HG02870 (cell line): ENCODE measurements at regions not wholly inside any gene's neighbourhood (a gene's known extent, or its start where the extent isn't known, plus 50 kb on each side); places are given as distances from the start of the nearest gene placed in this dataset.
"Not testable (repeated sequence)": the region's sequence is repeated elsewhere in the genome, so short reads cannot be mapped to it uniquely, and the experiment has no call there.

Source experiments
- ATAC-seq: cut with Tn5 transposase; IDR thresholded peaks from one replicate; pipeline ENCODE4 v1.9.1; 2021; ENCODE audit warnings: mild to moderate bottlenecking, moderate library complexity; ENCODE audit not compliant: unreplicated experiment

- no peak for ATAC-seq
Measured at GRCh38 chr1:187788718-187789117, 960.0 kb downstream of the PLA2G4A start.

GRCh38 chr1:187790724-187791123, 962.0 kb downstream of the PLA2G4A start:
- ATAC-seq: no peak

GRCh38 chr1:187794561-187794960, 965.8 kb downstream of the PLA2G4A start:
- ATAC-seq: no peak

GRCh38 chr1:187809549-187809948, 980.8 kb downstream of the PLA2G4A start:
- ATAC-seq: no peak

GRCh38 chr1:187816646-187817045, 987.9 kb downstream of the PLA2G4A start:
- ATAC-seq: no peak

- no peak for ATAC-seq
Measured at GRCh38 chr1:187817782-187818181, 989.0 kb downstream of the PLA2G4A start.

GRCh38 chr1:187819086-187819485, 990.3 kb downstream of the PLA2G4A start:
- no peak for ATAC-seq

- ATAC-seq: no peak
Measured at GRCh38 chr1:187836557-187836956, 1007.8 kb downstream of the PLA2G4A start.

- ATAC-seq: no peak
Measured at GRCh38 chr1:187837787-187838186, 1009.0 kb downstream of the PLA2G4A start.

GRCh38 chr1:187838335-187839293, 1009.9 kb downstream of the PLA2G4A start:
- no peak for ATAC-seq

- no peak for ATAC-seq
Measured at GRCh38 chr1:187839873-187840272, 1011.1 kb downstream of the PLA2G4A start.

GRCh38 chr1:187840557-187840956, 1011.8 kb downstream of the PLA2G4A start:
- ATAC-seq: no peak

GRCh38 chr1:187842406-187843165, 1013.8 kb downstream of the PLA2G4A start:
- ATAC-seq: no peak

GRCh38 chr1:187844313-187844712, 1015.6 kb downstream of the PLA2G4A start:
- ATAC-seq: no peak

GRCh38 chr1:187847531-187847930, 1018.8 kb downstream of the PLA2G4A start:
- no peak for ATAC-seq

GRCh38 chr1:187848321-187848720, 1019.6 kb downstream of the PLA2G4A start:
- ATAC-seq: no peak

- ATAC-seq: not testable (repeated sequence)
Measured at GRCh38 chr1:187850146-187850545, 1021.4 kb downstream of the PLA2G4A start.

GRCh38 chr1:187853505-187853904, 1024.8 kb downstream of the PLA2G4A start:
- no peak for ATAC-seq

GRCh38 chr1:187854457-187854856, 1025.7 kb downstream of the PLA2G4A start:
- no peak for ATAC-seq

- no peak for ATAC-seq
Measured at GRCh38 chr1:187862506-187862905, 1033.8 kb downstream of the PLA2G4A start.

- ATAC-seq: no peak
Measured at GRCh38 chr1:187870552-187870951, 1041.8 kb downstream of the PLA2G4A start.
